ENCODE measurements at regions not wholly inside any gene's neighbourhood (a gene's known extent, or its start where the extent isn't known, plus 50 kb on each side); places are given as distances from the start of the nearest gene placed in this dataset.

DNA sequence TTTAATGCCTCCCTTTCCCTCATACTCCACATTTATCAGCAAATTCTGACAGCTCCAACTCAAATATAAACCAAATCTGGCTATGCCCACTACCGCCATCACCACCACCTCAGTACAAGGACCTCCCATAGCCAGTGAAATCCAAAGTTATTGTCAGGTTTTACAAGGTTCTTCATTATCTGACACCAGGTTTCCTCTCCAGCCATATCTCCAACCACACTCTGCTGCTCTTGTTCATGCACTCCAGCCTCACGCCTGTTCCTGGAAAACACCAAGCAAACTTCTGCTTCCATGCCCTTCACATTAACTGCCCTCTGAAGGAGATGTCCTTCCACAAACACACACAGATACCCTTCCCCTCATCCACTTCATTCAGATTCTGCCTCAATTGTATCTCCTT, 102.2 kb upstream of the MIR17HG start:
- no peak for DNase-seq (ENCODE audit: low spot score)
- Histone ChIP-seq H3K27ac (no peak overlapping the region), H2AFZ (no peak overlapping the region), H4K20me1 (ENCODE audit: insufficient read depth, poor library complexity, severe bottlenecking) (no peaks in the 10 kb centered on the region), H3K79me2 (no peaks in the 10 kb centered on the region), H3K9me2 (replicated peaks; ENCODE audit: insufficient read depth) (no peaks in the 10 kb centered on the region), H3K4me1 (ENCODE audit: insufficient read depth) (no peaks in the 10 kb centered on the region), H3K4me3 (no peak overlapping the region), H3K36me3 (replicated peaks; ENCODE audit: insufficient read depth, low read depth) (no peaks in the 10 kb centered on the region), H3K9me3 (ENCODE audit: low read depth) (no peaks in the 10 kb centered on the region), H3K4me2 (no peak overlapping the region), H3K27me3 (no peaks in the 10 kb centered on the region)
- TF ChIP-seq, protein P1, sequence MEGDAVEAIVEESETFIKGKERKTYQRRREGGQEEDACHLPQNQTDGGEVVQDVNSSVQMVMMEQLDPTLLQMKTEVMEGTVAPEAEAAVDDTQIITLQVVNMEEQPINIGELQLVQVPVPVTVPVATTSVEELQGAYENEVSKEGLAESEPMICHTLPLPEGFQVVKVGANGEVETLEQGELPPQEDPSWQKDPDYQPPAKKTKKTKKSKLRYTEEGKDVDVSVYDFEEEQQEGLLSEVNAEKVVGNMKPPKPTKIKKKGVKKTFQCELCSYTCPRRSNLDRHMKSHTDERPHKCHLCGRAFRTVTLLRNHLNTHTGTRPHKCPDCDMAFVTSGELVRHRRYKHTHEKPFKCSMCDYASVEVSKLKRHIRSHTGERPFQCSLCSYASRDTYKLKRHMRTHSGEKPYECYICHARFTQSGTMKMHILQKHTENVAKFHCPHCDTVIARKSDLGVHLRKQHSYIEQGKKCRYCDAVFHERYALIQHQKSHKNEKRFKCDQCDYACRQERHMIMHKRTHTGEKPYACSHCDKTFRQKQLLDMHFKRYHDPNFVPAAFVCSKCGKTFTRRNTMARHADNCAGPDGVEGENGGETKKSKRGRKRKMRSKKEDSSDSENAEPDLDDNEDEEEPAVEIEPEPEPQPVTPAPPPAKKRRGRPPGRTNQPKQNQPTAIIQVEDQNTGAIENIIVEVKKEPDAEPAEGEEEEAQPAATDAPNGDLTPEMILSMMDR (IDR thresholded peaks at IDR 0.05; ENCODE audit: poor library complexity): no peak
- TF ChIP-seq EZH2phosphoT487 (IDR thresholded peaks at IDR 0.05; ENCODE audit: low read depth, severe bottlenecking, unreplicated experiment) (no peak), EZH2 (IDR thresholded peaks at IDR 0.05; ENCODE audit: borderline replicate concordance) (no peak)
- 84% methylated on average over 2 of the region's 2 CpGs for WGBS (ENCODE audit: low lambda C conversion rate, missing lambda C conversion rate)

DNA sequence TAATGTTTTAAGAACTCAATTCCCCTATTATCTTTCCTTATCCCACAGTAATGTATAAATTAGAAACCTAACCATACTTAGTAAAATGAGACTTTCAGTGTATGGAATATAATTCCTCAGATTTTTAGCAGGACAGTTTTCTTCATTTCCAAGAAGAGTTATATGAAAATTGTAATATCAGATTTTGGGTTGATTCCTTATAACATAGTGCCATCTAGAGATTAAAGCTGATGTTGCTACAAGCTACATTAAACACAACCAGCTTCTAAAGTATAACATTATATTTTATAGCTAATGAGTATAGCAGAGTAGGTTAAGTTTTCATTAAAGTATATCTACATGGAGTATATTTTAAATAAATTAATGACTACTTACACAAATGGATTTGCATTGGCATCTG, 99.7 kb upstream of the MIR17HG start:
- Histone ChIP-seq H3K27ac (no peak overlapping the region), H3K4me1 (ENCODE audit: insufficient read depth) (no peaks in the 10 kb centered on the region), H3K9me2 (replicated peaks; ENCODE audit: insufficient read depth) (no peaks in the 10 kb centered on the region), H3K9me3 (ENCODE audit: low read depth) (no peaks in the 10 kb centered on the region), H3K36me3 (replicated peaks; ENCODE audit: insufficient read depth, low read depth) (no peaks in the 10 kb centered on the region), H3K27me3 (no peaks in the 10 kb centered on the region), H3K4me2 (no peak overlapping the region), H3K79me2 (no peaks in the 10 kb centered on the region), H4K20me1 (ENCODE audit: insufficient read depth, poor library complexity, severe bottlenecking) (no peaks in the 10 kb centered on the region), H3K4me3 (no peak overlapping the region), H2AFZ (no peak overlapping the region)
- no peak for TF ChIP-seq EZH2phosphoT487 (IDR thresholded peaks at IDR 0.05; ENCODE audit: low read depth, severe bottlenecking, unreplicated experiment)
- TF ChIP-seq, protein P1 (IDR thresholded peaks at IDR 0.05; ENCODE audit: poor library complexity): peak; percentile 67
- TF ChIP-seq EZH2 (IDR thresholded peaks at IDR 0.05; ENCODE audit: borderline replicate concordance): no peak
- DNase-seq (ENCODE audit: low spot score): no peak

DNA sequence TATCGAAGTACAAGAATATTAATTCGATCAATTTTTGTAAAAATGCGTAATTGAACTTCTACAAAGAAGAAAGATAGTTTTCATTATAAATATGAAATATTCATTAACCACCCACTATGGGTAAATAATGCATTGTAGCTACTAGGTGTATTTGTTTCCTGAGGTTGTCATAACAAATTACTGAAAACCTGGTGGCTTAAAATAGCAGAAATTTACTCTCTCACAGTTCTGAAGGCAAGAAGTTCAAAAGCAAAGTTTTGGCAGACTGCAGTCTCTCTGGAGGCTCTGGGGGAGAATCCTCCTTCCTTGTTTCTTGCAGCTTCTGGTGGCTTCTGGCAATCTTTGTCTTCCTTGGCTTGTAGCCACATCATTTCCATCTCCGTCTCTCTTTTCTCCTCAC, 99.2 kb upstream of the MIR17HG start:
- H3K9me3 ChIP-seq (ENCODE audit: low read depth): no peaks in the 10 kb centered on the region
- no peaks in the 10 kb centered on the region for H4K20me1 ChIP-seq (ENCODE audit: insufficient read depth, poor library complexity, severe bottlenecking)
- no peak for DNase-seq (ENCODE audit: low spot score)
- no peak for TF ChIP-seq EZH2phosphoT487 (IDR thresholded peaks at IDR 0.05; ENCODE audit: low read depth, severe bottlenecking, unreplicated experiment)
- TF ChIP-seq, protein P1 (IDR thresholded peaks at IDR 0.05; ENCODE audit: poor library complexity): no peak
- TF ChIP-seq EZH2 (IDR thresholded peaks at IDR 0.05; ENCODE audit: borderline replicate concordance): no peak
- no peak overlapping the region for H3K27ac ChIP-seq
- H2AFZ ChIP-seq: no peak overlapping the region
- WGBS (ENCODE audit: low lambda C conversion rate, missing lambda C conversion rate): 69% methylated on average over 4 of the region's 4 CpGs
- no peaks in the 10 kb centered on the region for H3K4me1 ChIP-seq (ENCODE audit: insufficient read depth)
- H3K79me2 ChIP-seq: no peaks in the 10 kb centered on the region
- H3K9me2 ChIP-seq (replicated peaks; ENCODE audit: insufficient read depth): no peaks in the 10 kb centered on the region
- no peak overlapping the region for H3K4me3 ChIP-seq
- H3K4me2 ChIP-seq: no peak overlapping the region
- H3K27me3 ChIP-seq: no peaks in the 10 kb centered on the region
- H3K36me3 ChIP-seq (replicated peaks; ENCODE audit: insufficient read depth, low read depth): no peaks in the 10 kb centered on the region

DNA sequence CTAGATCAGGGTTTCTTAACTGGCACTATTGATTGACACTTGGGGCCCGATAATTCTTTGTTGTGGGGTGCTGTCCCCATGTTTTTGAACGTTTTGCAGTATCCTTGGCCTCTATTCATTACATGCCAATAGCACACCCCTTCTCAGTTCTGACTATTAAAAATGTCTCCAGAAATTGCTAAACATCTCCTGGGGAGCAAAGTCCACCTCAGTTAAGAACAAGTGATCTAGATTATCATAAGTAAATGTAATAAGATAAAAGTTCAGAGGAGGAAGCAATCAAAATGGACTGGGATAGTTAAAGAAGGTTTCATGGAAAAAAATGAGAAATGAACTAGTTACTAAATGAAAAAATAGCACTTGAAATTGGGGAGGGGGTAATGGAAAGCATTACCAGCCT, 98.1 kb upstream of the MIR17HG start:
- no peak overlapping the region for H3K27ac ChIP-seq
- no peaks in the 10 kb centered on the region for H3K9me3 ChIP-seq (ENCODE audit: low read depth)
- no peaks in the 10 kb centered on the region for H3K27me3 ChIP-seq
- no peak overlapping the region for H3K4me3 ChIP-seq
- 73% methylated on average over 2 of the region's 2 CpGs for WGBS (ENCODE audit: low lambda C conversion rate, missing lambda C conversion rate)
- TF ChIP-seq, protein P1 (IDR thresholded peaks at IDR 0.05; ENCODE audit: poor library complexity): no peak
- TF ChIP-seq EZH2 (IDR thresholded peaks at IDR 0.05; ENCODE audit: borderline replicate concordance) (no peak), EZH2phosphoT487 (IDR thresholded peaks at IDR 0.05; ENCODE audit: low read depth, severe bottlenecking, unreplicated experiment) (no peak)
- H3K4me1 ChIP-seq (ENCODE audit: insufficient read depth): no peaks in the 10 kb centered on the region
- no peaks in the 10 kb centered on the region for H3K9me2 ChIP-seq (replicated peaks; ENCODE audit: insufficient read depth)
- no peak overlapping the region for H2AFZ ChIP-seq
- no peaks in the 10 kb centered on the region for H3K36me3 ChIP-seq (replicated peaks; ENCODE audit: insufficient read depth, low read depth)
- H4K20me1 ChIP-seq (ENCODE audit: insufficient read depth, poor library complexity, severe bottlenecking): no peaks in the 10 kb centered on the region
- no peak for DNase-seq (ENCODE audit: low spot score)
- H3K79me2 ChIP-seq: no peaks in the 10 kb centered on the region
- H3K4me2 ChIP-seq: no peak overlapping the region
